Fibroblast of lung (primary cell): ENCODE measurements at regions not wholly inside any gene's neighbourhood (a gene's known extent, or its start where the extent isn't known, plus 50 kb on each side); places are given as distances from the start of the nearest gene placed in this dataset.

ENCODE experiments used
- DNase-seq, 2 donors: peaks; one replicate each; pipeline versions ENCODE4 v3.0.0 to v3.0.0-alpha.2; 2010; ENCODE audit warnings: low read depth in 2 of 2
- H2AFZ ChIP-seq: 2 replicates; pipeline ENCODE4 v1.5.1; 2012; ENCODE audit warnings: low read length, control low read depth, inconsistent platforms
- H3K27ac ChIP-seq: 2 replicates; pipeline ENCODE4 v1.5.1; 2011; ENCODE audit warnings: low read length, control low read depth; ENCODE audit not compliant: insufficient read depth
- H3K27me3 ChIP-seq: 2 replicates; pipeline ENCODE4 v1.5.1; 2011; ENCODE audit warnings: mild to moderate bottlenecking, low read length; ENCODE audit not compliant: control insufficient read depth, insufficient read depth
- H3K36me3 ChIP-seq: 2 replicates; pipeline ENCODE4 v1.5.1; 2011; ENCODE audit warnings: low read length; ENCODE audit not compliant: control insufficient read depth, insufficient read depth
- H3K4me1 ChIP-seq: 2 replicates; pipeline ENCODE4 v1.5.1; 2011; ENCODE audit warnings: low read length; ENCODE audit not compliant: control insufficient read depth, insufficient read depth; ENCODE audit errors: extremely low read depth
- H3K4me2 ChIP-seq: 2 replicates; pipeline ENCODE4 v1.5.1; 2011; ENCODE audit warnings: low read length, control low read depth; ENCODE audit not compliant: insufficient read depth; ENCODE audit errors: extremely low read depth
- H3K4me3 ChIP-seq, 4 experiments: fragments of 200-600 bp in 1 of 4; sonication (generic) in 1 of 4; replicated peaks in 1 of 4; 2 replicates each; pipeline ENCODE4 v1.5.1; 2011 to 2016; ENCODE audit warnings: low read length in 4 of 4, low read depth in 3 of 4, mild to moderate bottlenecking in 3 of 4, control low read depth in 2 of 4, inconsistent platforms in 1 of 4, mixed read lengths in 1 of 4; ENCODE audit not compliant: insufficient read depth in 1 of 4; ENCODE audit errors: control extremely low read depth in 1 of 4
- H3K79me2 ChIP-seq: 2 replicates; pipeline ENCODE4 v1.5.1; 2012; ENCODE audit warnings: mild to moderate bottlenecking, low read length, inconsistent platforms; ENCODE audit not compliant: control insufficient read depth, insufficient read depth
- H3K9ac ChIP-seq: 2 replicates; pipeline ENCODE4 v1.5.1; 2011; ENCODE audit warnings: mild to moderate bottlenecking, low read length, control low read depth; ENCODE audit not compliant: insufficient read depth
- H3K9me3 ChIP-seq: 2 replicates; pipeline ENCODE4 v1.5.1; 2012; ENCODE audit warnings: low read depth, low read length; ENCODE audit not compliant: control insufficient read depth, insufficient read depth
- H4K20me1 ChIP-seq: 2 replicates; pipeline ENCODE4 v1.5.1; 2011; ENCODE audit warnings: low read length; ENCODE audit not compliant: control insufficient read depth, insufficient read depth; ENCODE audit errors: extremely low read depth
- EZH2 ChIP-seq: IDR thresholded peaks from 2 replicates; pipeline ENCODE4 v1.5.1; 2012; ENCODE audit warnings: low read length, control low read depth, mild to moderate bottlenecking; ENCODE audit errors: missing control alignments
- TF ChIP-seq, protein P1 (sequence below), 2 donors: IDR thresholded peaks in 1 of 2; conservative IDR thresholded peaks in 1 of 2; 1 replicate in 1 of 2; 2 replicates in 1 of 2; pipeline ENCODE4 v1.5.1; 2011 to 2012; ENCODE audit warnings: low read length in 2 of 2, control low read depth in 1 of 2, inconsistent platforms in 1 of 2, low read depth in 1 of 2, mild to moderate bottlenecking in 1 of 2

DNA sequence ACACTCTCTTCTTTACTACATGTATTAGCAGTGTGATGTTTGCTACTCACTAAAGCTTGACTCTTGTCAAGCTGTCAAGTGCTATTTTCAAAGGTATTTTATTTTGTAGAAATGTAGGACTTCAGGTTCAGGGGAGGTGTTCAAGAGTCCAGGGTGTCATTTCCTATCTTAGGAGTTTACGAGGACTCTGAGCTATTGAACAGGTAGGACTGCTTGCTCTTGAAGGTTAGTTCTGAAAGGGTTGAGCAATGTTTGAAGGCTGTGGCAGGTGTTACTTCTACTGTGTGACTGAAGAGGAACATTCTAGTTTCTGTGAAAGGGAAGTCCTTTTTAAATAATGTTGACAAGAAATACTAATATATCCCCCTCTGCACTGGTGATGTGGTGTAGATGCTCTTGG lies 1151.2 kb downstream of the PDHA2 start:
- Histone ChIP-seq H3K4me1 (no peaks in the 10 kb centered on the region), H3K27me3 (no peaks in the 10 kb centered on the region), H2AFZ (no peak overlapping the region), H3K9me3 (no peaks in the 10 kb centered on the region), H3K4me3 (no peak overlapping the region), H4K20me1 (no peaks in the 10 kb centered on the region), H3K9ac (no peak overlapping the region), H3K27ac (no peak overlapping the region), H3K4me2 (no peak overlapping the region), H3K79me2 (no peaks in the 10 kb centered on the region), H3K36me3 (no peaks in the 10 kb centered on the region)
- no peak for DNase-seq
- no peak for TF ChIP-seq EZH2
- TF ChIP-seq, protein P1, sequence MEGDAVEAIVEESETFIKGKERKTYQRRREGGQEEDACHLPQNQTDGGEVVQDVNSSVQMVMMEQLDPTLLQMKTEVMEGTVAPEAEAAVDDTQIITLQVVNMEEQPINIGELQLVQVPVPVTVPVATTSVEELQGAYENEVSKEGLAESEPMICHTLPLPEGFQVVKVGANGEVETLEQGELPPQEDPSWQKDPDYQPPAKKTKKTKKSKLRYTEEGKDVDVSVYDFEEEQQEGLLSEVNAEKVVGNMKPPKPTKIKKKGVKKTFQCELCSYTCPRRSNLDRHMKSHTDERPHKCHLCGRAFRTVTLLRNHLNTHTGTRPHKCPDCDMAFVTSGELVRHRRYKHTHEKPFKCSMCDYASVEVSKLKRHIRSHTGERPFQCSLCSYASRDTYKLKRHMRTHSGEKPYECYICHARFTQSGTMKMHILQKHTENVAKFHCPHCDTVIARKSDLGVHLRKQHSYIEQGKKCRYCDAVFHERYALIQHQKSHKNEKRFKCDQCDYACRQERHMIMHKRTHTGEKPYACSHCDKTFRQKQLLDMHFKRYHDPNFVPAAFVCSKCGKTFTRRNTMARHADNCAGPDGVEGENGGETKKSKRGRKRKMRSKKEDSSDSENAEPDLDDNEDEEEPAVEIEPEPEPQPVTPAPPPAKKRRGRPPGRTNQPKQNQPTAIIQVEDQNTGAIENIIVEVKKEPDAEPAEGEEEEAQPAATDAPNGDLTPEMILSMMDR (conservative IDR thresholded peaks at IDR 0.05 in 1 of 2, IDR thresholded peaks at IDR 0.05 in 1 of 2; ENCODE audit: low read depth in 1 of 2, low read length in 2 of 2): no peak

DNA sequence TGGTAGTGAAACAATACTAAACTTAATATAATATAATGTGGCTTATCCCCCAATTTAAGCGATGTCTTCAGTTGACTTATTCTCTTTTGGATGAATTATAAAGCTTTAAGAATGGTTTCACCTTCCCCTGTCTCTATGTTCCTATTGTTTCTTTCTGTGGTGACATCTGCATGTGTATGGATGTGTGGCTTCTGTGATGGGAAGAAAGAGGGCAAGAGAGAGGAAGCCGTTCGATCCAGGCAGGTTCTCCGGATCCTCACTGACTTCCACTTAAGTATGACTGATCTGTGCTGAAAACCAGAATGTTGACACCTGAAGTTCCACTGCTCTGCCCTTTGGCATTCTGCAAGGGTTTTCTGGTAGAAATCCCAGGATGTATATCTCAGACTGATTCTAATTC lies 1150.8 kb downstream of the STPG2 start:
- H3K4me2 ChIP-seq: no peak overlapping the region
- no peaks in the 10 kb centered on the region for H4K20me1 ChIP-seq
- H3K9me3 ChIP-seq: no peaks in the 10 kb centered on the region
- no peak for TF ChIP-seq EZH2
- TF ChIP-seq, protein P1 (conservative IDR thresholded peaks at IDR 0.05 in 1 of 2, IDR thresholded peaks at IDR 0.05 in 1 of 2; ENCODE audit: low read depth in 1 of 2, low read length in 2 of 2): no peak
- no peaks in the 10 kb centered on the region for H3K27me3 ChIP-seq
- H3K4me1 ChIP-seq: no peaks in the 10 kb centered on the region
- H3K27ac ChIP-seq: no peak overlapping the region
- H2AFZ ChIP-seq: no peak overlapping the region
- H3K36me3 ChIP-seq: no peaks in the 10 kb centered on the region
- no peak overlapping the region for H3K4me3 ChIP-seq
- H3K79me2 ChIP-seq: no peaks in the 10 kb centered on the region
- no peak for DNase-seq
- no peak overlapping the region for H3K9ac ChIP-seq

DNA sequence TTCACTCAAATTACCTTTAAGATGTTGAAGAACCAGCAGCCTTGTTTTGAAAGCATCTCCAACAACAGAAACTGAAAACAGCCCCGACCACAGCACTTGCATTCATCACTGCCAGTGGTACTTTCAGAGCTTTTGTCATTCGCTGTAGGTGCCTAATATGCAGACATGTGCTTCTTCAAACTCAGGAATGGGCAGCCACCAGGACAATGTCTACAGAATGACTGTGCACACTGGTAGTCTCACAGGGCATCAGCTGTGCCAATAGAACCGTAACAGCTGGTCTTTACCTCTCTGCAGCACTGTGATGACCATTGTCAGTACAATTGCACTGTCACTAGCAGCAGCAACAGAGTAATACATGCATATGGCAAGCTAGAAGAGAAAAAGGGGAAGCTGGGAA lies 1149.7 kb downstream of the STPG2 start:
- Histone ChIP-seq H3K27ac (no peak overlapping the region), H3K4me2 (no peak overlapping the region), H4K20me1 (no peaks in the 10 kb centered on the region), H3K36me3 (no peaks in the 10 kb centered on the region), H2AFZ (no peak overlapping the region), H3K79me2 (no peaks in the 10 kb centered on the region), H3K9me3 (no peaks in the 10 kb centered on the region), H3K27me3 (no peaks in the 10 kb centered on the region), H3K4me3 (no peak overlapping the region), H3K9ac (no peak overlapping the region), H3K4me1 (no peaks in the 10 kb centered on the region)
- TF ChIP-seq, protein P1 (conservative IDR thresholded peaks at IDR 0.05 in 1 of 2, IDR thresholded peaks at IDR 0.05 in 1 of 2; ENCODE audit: low read depth in 1 of 2, low read length in 2 of 2): no peak
- no peak for TF ChIP-seq EZH2
- no peak for DNase-seq
